HG02884 (cell line): ENCODE measurements at regions not wholly inside any gene's neighbourhood (a gene's known extent, or its start where the extent isn't known, plus 50 kb on each side); places are given as distances from the start of the nearest gene placed in this dataset.

Source experiments
- ATAC-seq: cut with Tn5 transposase; IDR thresholded peaks from one replicate; pipeline ENCODE4 v1.9.1; 2021; ENCODE audit warnings: mild to moderate bottlenecking, moderate library complexity; ENCODE audit not compliant: unreplicated experiment

DNA sequence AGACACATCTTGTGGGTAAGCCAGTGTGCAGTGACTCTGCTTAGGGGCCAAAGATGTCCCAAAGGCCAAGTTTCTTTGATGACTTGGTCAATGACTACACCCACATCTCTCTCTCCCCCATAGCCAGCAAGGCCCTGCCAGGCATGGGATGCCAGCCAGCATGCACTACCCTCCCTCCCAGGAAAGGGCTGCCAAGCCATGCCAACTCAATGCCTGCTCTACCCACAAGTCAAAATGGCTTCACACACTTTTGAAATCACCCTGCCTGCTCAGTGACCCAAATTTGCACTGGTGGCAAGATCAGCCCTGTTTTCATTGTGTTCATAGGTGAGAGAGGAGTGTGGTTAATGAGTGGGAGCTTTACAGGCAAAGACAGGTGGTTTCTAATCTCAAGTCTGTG lies 112.5 kb downstream of the MATN1 start:
- ATAC-seq, result no peak

DNA sequence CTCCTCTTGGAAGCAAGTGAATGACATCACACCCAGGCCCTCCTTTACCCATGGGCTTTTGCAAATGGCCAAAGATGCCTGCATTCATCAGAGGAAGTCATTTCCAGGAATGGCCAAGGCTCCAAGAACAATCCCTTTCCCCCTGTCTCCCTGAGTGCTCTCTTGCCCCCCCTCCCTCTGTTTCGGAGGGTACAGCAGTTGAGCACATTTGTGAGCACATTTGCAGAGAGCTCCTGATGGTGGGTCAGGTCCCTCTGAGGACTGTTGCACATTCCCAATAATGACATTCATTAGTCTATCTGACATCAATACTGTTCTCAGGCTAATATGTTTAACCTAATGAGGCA lies 113.4 kb downstream of the MATN1 start:
- ATAC-seq, result no peak

DNA sequence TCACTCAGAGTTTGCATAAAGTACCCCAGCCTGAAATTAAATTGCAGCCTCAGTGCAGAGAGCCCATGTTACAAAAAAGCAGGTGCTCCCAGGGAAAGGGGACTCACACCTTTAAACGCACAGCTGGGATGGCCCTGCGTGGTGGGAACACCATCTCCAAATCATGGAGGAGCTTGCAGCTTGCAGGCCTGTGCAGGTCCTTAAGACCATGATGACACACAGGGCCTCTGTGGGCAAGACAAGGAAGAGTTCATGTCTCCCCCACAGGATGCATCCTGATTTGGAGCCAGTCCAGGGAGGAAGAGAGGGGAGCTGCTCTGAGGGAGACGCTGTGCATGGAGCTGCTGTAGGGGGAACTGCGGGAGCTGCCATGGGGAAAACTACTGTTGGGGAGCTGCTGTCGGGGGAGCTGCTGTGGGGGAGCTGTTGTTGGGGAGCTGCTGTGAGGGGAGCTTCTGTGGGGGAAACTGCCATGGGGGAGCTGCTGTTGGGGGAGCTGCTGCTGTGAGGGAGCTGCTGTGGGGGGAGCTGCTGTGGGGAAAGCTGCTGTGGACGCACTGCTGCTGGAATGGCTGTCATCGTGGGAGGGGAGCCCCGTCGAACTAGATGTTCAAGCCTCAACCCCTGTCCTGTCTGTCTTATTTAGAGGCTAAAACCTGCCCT lies 113.9 kb downstream of the MATN1 start:
- no peak for ATAC-seq

DNA sequence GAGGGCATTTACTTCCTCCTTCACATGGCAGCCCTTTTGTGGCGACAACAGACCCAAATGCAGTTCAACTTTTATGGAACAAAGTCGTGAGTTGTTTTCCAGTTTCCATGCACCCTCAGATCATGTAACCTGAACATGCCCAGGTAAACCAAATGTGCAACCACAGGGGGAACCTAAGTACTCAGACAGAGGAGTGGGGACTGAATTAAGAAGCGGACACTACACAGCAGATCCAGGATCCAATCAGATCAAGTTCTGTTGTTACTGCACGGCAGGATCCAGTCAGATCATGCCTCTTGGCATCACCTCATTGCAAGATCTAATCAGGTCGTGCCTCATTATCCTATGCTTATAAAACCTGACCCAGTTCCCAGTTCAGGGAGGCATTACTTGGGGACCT lies 115.7 kb downstream of the MATN1 start:
- ATAC-seq, result no peak

DNA sequence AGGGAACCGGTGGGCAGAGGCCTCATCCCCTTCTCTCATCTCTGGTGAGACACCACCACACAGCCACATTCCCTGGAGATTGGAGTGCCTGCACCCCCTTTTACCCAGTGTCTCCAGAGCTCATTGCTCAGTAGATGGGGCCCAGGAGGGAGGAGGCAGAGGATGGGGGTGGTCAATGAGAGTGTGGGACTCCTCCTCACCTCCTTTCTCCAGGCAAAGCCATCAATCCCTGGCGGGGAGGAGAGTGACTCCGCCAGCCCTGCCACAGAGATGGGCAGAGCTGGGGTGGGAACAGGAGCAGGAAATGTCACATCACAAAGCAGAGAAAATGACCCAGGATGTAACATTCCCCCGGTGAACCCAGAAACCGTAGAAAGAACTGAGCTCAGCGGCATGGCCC lies 117.2 kb downstream of the MATN1 start:
- ATAC-seq, result no peak

DNA sequence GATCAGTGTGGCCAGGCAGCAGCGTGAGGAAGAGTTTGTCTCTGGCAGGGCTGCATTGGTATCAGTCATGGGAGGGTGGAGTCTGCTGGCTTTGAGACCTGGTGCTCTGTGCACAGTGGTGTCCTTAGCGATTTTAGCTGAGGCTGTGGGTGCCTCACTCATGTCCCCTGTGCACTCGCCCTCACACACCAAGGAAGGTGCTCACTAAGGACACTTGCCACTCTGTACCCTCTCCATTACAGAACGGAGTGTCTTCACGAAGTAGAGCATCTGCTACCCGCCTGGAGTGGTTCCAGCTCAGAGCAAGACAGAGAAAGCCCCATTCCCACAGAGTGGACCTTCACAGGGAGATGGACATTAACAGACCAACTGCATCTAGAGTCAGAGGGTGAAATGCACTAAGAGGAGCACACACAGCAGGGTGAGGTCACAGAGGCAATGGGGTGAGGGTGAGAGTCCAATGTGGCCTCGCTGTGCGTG lies 117.9 kb downstream of the MATN1 start:
- no peak for ATAC-seq

DNA sequence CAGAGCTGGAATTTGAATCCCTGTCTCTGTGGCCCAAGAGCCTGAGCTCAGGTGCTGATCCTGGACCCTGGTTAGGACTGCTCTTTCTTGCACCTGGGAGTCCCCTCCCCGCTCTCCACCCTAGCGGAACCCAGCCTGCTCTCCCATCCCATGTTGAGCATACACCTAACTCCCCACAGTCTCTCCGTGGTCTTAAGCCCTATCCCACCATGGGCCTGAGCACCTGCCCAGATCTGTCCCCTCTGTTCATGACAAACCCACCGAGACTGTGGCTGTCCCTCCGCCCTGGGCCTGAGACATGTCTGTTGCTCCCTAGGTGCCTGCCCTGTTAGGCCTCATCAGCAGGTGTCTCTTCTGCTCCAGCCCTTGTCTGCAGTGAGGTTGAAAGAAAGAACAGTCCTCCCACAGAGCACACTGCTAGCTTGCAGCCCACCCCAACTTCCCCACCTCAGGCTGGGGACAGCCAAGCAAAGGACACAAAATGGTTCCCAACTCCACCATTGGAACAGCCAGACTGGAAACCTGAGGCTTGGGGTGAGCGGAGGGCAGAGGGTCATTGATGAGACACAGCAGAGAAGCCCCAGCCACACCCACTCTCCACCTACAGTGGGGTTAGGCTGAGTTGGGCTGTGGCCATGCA lies 118.5 kb downstream of the MATN1 start:
- no peak for ATAC-seq

DNA sequence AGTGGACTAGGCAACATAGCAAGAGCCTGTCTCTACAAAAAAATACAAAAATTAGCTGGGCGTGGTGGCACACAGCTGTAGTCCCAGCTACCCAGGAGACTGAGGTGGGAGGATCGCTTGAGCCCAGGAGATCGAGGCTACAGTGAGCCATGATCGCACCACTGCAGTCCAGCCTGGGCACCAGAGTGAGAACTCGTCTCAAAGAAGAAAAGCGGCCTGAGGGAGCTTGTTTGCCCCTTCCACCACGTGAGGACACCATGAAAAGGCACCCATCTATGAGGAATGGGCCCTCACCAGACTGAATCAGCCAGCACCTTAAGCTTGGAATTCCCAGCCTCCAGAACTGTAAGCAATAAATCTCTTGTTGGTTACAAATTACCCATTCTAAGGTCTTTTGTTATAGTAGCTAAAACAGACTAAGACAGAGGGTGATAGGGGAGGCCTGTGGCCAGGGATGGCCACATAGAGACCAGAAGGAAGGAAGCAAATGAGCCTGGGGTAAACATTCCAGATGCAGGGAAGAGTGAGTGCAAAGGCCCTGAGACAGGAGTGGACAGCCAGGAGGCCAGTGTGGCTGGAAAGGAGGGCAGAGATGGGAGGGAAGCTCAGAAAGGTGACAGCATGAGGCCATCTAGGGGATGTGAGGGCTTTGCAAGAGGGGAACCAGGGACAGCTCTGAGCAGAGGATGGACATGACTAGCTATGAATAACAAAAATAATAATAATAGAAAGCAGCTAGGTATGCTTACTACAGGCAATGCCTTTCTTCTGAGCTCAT lies 120.1 kb downstream of the MATN1 start:
- no peak for ATAC-seq

DNA sequence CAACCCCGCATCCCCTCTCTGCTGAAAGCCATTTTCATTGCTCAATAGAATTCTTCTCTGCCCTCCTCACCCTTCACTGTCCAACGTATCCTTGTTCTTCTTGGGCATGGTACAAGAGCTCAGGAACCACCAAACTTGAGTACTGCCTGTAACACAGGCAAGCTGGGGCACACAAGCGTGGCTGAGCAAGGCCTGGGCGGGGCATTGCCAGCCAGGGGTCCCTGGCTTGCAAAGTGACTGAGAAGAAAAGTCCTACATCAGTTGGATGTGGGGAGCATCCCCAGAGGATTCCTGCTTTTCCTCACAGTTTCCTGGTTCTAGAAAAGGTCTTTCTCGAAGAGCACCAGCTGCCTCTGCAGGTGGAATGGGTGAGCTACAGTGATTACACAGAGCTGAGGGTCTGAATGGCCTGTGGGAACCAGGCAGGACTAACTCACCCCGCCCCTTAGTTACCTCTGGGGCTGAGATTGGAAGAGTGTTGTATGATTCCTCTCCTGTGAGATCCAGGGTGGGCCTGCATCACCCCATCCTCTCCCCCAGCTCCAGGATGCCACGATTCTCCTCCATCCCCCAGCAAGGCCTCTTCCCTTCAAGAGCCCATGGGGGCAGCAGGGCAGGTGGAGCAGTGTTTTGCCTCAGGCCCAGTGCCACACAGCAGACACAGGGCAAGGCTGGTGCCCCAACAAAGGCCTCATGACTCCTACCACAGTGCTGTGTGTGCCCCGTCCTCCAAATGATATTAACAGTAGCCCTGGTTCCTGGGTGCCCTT lies 121.9 kb downstream of the MATN1 start:
- no peak for ATAC-seq

DNA sequence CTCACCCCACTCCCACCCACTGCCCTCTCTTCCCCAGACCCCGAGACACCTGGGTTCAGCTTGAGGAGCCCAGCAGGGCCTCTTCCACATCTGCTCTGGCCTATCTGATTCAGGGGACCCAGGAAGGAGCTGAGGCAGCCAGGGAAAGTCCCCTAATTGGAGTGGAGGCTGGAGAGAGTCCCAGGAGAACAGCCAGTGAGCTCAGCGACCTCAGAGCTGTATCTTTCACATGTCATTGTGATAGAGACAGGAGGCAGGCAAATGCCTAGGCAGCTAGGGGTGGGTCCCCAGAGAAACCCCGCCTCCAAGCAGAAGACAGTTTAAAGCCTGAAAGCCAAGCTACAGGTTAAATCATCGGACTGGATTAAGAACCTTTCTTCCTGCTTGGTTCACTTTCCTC lies 122.7 kb downstream of the MATN1 start:
- no peak for ATAC-seq

DNA sequence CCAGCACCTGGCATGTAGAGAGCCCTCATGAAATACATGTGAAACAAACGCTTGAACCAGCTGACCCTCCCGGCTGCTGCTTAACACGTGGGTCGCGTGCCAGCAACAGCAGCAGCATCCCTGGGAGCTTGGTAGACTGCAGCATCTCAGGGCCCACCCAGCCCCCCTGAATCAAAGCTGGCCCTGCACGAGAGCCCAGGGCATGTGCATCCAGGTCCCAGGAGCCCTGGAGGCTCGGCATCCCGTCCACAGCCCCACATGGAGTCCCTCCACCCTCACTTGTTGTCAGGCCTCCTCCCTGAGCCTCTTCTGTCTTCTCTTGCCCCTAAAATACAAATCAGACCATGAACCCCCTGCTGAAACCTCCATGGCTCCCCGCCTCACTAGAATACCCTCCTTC lies 123.1 kb downstream of the MATN1 start:
- no peak for ATAC-seq

DNA sequence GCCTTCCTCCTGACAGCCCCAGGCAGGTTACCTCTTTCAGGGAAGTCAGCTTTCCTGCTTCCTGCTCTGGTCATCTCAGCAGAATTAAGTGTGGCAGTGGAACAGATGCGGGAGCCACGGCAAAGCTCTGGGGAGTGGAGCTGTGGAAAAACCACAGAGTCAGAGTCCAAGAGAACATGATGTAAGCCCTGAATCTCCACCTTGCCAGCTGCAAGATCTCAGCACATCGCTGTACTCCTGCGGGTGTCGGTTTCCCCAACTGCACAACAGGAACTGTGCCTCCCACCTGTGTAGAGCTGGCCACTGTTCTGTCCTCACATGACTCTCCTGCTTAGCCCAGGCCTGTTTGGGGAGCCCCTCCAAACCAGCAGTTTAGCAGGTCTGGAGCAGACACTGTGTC lies 123.7 kb downstream of the MATN1 start:
- no peak for ATAC-seq

DNA sequence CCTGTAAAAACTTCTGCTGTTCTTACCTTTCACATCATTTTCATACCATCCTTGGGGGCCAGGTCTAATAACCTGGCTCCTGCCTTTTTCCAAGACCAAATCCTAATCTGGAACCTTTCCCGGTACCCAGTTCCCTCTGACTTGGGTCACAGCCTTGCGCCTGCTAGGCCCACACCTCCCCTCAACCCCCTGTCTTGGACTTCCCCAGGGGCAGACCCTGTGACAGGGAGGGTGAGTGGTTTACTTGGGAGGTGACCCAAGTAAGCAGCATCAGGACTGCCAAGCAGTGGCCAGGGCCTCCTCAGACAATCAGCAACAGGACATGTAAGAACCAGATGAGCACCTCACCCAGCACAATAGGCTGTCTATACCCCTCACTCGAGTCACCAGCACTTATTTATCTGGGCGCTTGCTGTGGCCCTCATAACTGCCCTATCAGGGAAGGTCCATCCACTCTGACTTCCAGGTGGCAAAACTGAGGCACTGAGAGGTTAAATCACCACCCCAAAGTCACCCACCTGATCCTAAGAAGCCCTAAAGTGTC lies 124.7 kb downstream of the MATN1 start:
- no peak for ATAC-seq

DNA sequence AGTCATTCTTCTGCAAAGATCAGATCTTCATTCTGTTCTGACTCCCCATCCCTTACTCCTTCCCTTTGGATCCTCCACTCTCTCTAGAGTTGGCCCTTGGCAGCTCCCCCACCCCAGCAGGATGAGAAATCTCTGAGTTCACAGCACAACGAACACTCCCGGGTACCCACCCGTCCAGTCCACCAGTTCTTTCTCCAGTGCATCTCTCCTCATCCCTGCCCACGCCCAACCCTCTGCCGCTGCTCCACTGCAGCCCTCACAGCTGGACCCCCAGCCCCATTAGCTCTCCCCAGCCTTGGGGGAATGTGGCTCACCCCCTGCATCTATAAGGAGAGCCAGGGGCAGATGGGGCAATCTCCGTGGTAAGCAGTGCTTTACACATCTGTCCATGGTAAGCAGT lies 125.7 kb downstream of the MATN1 start:
- ATAC-seq, result no peak

DNA sequence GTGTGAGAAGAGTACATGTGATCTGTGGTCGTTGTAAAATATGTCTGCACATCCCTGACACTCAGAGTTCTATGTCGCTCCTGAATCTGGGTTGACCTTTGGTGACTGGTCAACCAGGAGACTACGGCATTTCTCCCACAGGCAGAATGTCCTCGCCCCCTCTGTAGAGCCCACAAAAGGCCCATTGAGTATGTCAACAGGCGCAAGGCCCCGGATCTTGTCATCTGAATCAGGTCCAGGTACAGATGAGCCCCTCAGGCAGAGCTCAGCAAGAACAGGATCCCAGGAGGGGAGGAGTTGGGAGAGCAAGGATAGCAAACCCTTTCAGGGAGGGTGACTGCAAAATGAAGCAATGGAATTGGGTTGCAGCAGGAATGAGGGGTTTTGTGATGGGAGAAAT lies 126.5 kb downstream of the MATN1 start:
- ATAC-seq, result no peak

DNA sequence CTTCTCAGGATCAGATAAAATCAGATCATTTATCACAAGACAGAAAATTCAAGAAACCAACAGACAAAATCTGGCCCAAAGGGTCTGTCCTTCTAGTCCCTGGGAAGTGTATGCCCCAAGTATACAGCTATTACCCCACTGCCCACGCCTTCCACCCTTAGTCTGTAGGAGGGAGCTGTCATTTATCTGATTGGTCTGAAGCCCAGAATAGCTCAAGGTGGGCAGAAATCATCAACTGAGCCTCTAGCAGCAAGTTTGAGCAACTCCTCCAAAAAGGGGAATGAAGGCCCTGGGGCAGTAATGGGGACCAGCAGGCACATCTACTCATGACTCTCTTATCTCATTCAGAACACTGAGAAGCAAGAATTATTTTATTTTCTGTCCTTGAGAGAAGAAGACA lies 126.9 kb downstream of the MATN1 start:
- ATAC-seq, result no peak

DNA sequence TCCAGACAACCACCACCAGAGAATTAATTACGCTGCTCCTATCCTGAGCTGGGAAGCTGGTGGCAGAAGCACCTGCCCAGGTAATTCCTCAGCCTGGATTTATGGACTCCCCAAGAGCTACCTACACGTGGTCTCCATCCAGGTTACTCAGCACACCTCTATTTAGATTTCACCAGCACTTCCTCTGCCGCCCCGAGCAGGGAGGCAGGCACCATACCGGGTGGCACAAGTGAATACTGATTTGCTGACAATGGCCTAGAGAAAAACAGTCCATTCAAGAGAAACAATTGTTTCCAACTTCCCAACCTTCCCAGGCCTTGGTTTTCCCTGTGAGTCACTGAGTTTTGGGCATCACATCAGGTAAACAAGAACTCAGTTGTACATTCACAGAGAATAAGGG lies 134.3 kb downstream of the MATN1 start:
- no peak for ATAC-seq

DNA sequence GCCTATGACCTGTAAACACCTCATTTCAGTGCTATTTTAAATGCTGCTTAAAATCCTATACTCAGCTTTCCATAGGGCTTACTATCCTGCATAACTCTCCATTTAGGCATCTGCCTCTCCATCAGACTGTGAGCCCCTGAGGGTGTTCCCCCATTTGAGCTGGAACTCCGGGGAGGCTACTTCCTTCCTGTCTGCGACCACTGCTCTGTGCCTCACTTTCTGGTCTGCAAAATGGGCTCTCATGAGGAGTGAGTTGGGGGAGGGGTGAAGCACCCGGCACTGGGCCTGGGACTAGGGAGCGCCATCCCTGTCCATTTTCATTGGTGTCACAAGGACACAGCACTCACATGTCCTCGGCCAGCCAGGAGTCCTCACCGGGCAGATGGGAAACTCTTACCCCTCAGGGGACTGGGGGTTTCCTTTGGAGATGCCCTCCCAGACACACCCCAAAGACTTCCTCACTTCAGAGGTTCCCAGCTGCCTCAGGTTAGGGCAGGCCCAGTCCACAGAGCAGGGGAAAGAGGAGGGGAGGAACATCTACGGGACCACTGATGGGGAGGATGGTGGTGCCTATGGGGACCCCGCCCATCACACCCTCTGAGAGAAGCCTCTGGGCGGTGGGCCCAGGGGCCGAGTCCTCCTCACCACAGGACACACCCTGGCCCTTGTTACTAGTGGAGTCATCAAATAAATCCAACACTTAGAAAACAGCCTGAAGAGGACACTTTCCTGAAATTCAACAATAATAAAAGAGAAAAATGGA lies 134.9 kb downstream of the MATN1 start:
- ATAC-seq, result no peak

DNA sequence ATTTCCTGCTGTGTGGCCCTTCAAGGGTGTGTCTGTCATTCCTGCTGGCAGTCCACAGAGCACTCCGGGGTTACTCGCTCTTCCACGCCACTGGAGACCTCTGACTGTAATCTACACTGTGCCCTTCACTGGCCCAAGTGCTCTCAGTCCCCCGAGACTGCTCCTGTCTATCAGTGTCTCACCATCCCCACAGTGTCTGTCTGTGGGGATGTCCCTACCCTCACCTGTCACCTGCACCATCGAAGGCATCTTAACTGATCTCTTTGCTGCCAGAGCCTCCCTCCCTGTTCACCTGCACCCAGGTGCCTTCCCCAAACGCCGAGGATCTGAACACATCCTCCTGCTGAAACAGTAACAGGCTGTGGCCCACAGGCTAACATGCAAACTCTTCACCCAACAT lies 136.7 kb downstream of the MATN1 start:
- ATAC-seq, result no peak

DNA sequence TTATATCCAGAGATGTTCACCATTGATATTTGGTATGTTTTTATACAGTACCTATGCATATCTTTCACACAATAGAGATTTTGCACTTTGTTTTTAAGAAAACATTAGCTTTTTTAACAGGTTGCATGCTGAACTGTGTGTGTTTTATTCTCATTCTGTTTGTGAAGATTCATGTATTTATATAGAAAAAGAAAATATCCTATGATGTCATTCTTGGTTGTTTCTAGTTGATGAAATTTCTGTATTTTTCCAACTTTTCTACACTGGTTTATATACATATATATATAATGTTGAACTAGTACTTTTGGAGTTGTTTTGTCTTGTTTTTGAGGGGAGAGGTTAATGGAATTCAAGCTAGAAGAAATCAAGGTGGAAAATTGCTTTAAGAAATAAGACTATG lies 143.8 kb downstream of the MATN1 start:
- no peak for ATAC-seq

DNA sequence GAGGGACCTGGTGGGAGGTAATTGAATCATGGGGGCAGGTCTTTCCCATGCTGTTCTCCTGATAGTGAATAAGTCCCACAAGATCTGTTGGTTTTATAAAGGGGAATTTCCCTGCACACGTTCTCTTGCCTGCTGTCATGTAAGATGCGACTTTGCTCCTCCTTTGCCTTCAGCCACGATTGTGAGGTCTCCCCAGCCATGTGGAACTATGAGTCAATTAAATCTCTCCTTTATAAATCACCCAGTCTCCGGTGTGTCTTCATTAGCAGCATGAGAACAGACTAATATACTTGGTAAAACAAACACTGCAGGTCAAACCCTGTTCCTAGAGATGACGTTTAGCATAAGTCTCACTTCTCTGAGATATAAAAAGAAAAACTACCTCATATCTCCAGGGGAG lies 148.3 kb downstream of the MATN1 start:
- ATAC-seq, result no peak
